GM18519 (cell line): ENCODE measurements at regions not wholly inside any gene's neighbourhood (a gene's known extent, or its start where the extent isn't known, plus 50 kb on each side); places are given as distances from the start of the nearest gene placed in this dataset.
"Not testable (repeated sequence)": the region's sequence is repeated elsewhere in the genome, so short reads cannot be mapped to it uniquely, and the experiment has no call there.

Source experiments
- ATAC-seq: cut with Tn5 transposase; IDR thresholded peaks from one replicate; pipeline ENCODE4 v1.9.1; 2021; ENCODE audit warnings: mild to moderate bottlenecking, moderate library complexity; ENCODE audit not compliant: unreplicated experiment, low FRiP score

- ATAC-seq = no peak
Measured at GRCh38 chr14:30252783-30253674, 305.9 kb upstream of the G2E3 start.

- no peak for ATAC-seq
Measured at GRCh38 chr14:30256627-30257026, 302.3 kb upstream of the G2E3 start.

- ATAC-seq = no peak
Measured at GRCh38 chr14:30257946-30258661, 300.9 kb upstream of the G2E3 start.

- ATAC-seq = no peak
Measured at GRCh38 chr14:30260833-30261607, 297.9 kb upstream of the G2E3 start.

- no peak for ATAC-seq
Measured at GRCh38 chr14:30264161-30264560, 294.8 kb upstream of the G2E3 start.

GRCh38 chr14:30266290-30266689 lies 292.7 kb upstream of the G2E3 start:
- ATAC-seq = no peak

GRCh38 chr14:30267141-30267540 lies 291.8 kb upstream of the G2E3 start:
- ATAC-seq = no peak

- peak; percentile 100 for ATAC-seq
Measured at GRCh38 chr14:30270200-30271161, 288.5 kb upstream of the G2E3 start.

GRCh38 chr14:30271811-30272323 lies 287.1 kb upstream of the G2E3 start:
- ATAC-seq = no peak

- no peak for ATAC-seq
Measured at GRCh38 chr14:30272848-30273832, 285.8 kb upstream of the G2E3 start.

- ATAC-seq = no peak
Measured at GRCh38 chr14:30275604-30276003, 283.4 kb upstream of the G2E3 start.

- no peak for ATAC-seq
Measured at GRCh38 chr14:30277268-30277667, 281.7 kb upstream of the G2E3 start.

GRCh38 chr14:30278856-30279255 lies 280.1 kb upstream of the G2E3 start:
- ATAC-seq = not testable (repeated sequence)

- ATAC-seq = peak; percentile 76
Measured at GRCh38 chr14:30283822-30284446, 275.0 kb upstream of the G2E3 start.

- ATAC-seq = no peak
Measured at GRCh38 chr14:30284808-30285207, 274.1 kb upstream of the G2E3 start.

GRCh38 chr14:30287579-30288445 lies 271.1 kb upstream of the G2E3 start:
- no peak for ATAC-seq

- no peak for ATAC-seq
Measured at GRCh38 chr14:30290001-30290400, 269.0 kb upstream of the G2E3 start.
